ENCODE measurements at regions not wholly inside any gene's neighbourhood (a gene's known extent, or its start where the extent isn't known, plus 50 kb on each side); places are given as distances from the start of the nearest gene placed in this dataset.

DNA sequence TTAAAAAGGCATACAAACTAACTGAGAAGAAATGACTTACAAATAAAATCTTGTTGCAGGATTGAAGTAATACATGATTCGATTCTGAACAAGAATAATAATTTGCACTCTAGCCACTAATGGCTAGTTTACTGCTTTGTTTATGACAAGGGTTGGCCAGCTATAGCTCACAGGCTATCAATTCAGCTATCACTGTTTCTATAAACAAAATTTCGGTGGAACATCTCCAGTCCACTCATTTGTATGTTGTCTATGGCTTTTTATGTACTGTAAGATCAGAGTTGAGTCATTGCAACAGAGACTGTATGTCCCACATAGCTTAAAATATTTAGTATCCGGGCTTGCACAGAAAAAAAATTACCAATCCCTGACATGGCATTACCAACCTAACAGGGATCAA is 543.7 kb upstream of the CNTNAP5 start:
- Histone ChIP-seq H3K9ac (ENCODE audit: low read length) (no peak overlapping the region), H4K20me1 (ENCODE audit: insufficient read depth, low read length) (no peaks in the 10 kb centered on the region), H3K4me1 (ENCODE audit: insufficient read depth, low read length) (no peaks in the 10 kb centered on the region), H3K36me3 (ENCODE audit: insufficient read depth, low read length) (no peaks in the 10 kb centered on the region), H3K4me2 (ENCODE audit: low read length) (no peak overlapping the region), H3K79me2 (ENCODE audit: insufficient read depth, low read length) (no peaks in the 10 kb centered on the region), H3K27ac (ENCODE audit: low read depth, low read length) (no peak overlapping the region), H3K4me3 (ENCODE audit: insufficient read depth, low read depth, low read length) (no peak overlapping the region), H3K9me3 (ENCODE audit: insufficient read depth, low read depth, low read length) (no peaks in the 10 kb centered on the region), H2AFZ (ENCODE audit: low read depth, low read length) (no peak overlapping the region), H3K27me3 (ENCODE audit: insufficient read depth, low read length) (no peaks in the 10 kb centered on the region)
- no peak for DNase-seq (ENCODE audit: low read depth)
- no peaks in the 10 kb centered on the region for H3K36me3 Mint-ChIP-seq (ENCODE audit: low read depth, unreplicated experiment)
- FAIRE-seq = no peak
- H3K9me3 Mint-ChIP-seq (ENCODE audit: unreplicated experiment) = no peaks in the 10 kb centered on the region
- no peaks in the 10 kb centered on the region for H3K27me3 Mint-ChIP-seq (ENCODE audit: low read depth, unreplicated experiment)
- no peak overlapping the region for H3K4me3 Mint-ChIP-seq (ENCODE audit: unreplicated experiment)
- TF ChIP-seq, protein P1, sequence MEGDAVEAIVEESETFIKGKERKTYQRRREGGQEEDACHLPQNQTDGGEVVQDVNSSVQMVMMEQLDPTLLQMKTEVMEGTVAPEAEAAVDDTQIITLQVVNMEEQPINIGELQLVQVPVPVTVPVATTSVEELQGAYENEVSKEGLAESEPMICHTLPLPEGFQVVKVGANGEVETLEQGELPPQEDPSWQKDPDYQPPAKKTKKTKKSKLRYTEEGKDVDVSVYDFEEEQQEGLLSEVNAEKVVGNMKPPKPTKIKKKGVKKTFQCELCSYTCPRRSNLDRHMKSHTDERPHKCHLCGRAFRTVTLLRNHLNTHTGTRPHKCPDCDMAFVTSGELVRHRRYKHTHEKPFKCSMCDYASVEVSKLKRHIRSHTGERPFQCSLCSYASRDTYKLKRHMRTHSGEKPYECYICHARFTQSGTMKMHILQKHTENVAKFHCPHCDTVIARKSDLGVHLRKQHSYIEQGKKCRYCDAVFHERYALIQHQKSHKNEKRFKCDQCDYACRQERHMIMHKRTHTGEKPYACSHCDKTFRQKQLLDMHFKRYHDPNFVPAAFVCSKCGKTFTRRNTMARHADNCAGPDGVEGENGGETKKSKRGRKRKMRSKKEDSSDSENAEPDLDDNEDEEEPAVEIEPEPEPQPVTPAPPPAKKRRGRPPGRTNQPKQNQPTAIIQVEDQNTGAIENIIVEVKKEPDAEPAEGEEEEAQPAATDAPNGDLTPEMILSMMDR (IDR thresholded peaks at IDR 0.05; ENCODE audit: insufficient read depth, low read depth, low read length) = no peak
- no peak for TF ChIP-seq EZH2 (IDR thresholded peaks at IDR 0.05; ENCODE audit: insufficient read depth, low read length)
- no peaks in the 10 kb centered on the region for H3K4me1 Mint-ChIP-seq (ENCODE audit: low read depth, unreplicated experiment)
- no peak overlapping the region for H3K27ac Mint-ChIP-seq (ENCODE audit: unreplicated experiment)

DNA sequence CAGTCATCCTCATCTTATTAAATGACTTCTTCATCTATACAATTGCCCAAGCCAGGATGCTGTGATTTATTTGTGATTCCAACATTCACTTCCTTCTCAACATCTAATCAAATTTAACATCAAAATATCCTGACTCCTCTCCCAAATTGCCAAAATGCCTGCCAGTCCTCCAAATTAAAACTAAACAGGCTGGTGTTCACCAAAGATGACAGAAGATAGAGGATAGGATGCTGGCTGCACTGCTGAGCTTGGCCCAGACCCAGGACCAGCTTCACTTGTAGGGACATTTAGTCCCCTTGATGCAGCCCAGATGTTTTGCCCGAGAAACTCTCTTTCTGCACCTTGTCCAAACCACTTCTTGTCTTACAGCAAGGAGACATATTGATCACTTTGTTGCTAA is 540.0 kb upstream of the CNTNAP5 start:
- Histone ChIP-seq H3K9ac (ENCODE audit: low read length) (no peak overlapping the region), H3K4me2 (ENCODE audit: low read length) (no peak overlapping the region), H3K36me3 (ENCODE audit: insufficient read depth, low read length) (no peaks in the 10 kb centered on the region), H3K4me3 (ENCODE audit: insufficient read depth, low read depth, low read length) (no peak overlapping the region), H3K79me2 (ENCODE audit: insufficient read depth, low read length) (no peaks in the 10 kb centered on the region), H2AFZ (ENCODE audit: low read depth, low read length) (no peak overlapping the region), H3K9me3 (ENCODE audit: insufficient read depth, low read depth, low read length) (no peaks in the 10 kb centered on the region), H3K27me3 (ENCODE audit: insufficient read depth, low read length) (no peaks in the 10 kb centered on the region), H3K4me1 (ENCODE audit: insufficient read depth, low read length) (no peaks in the 10 kb centered on the region), H3K27ac (ENCODE audit: low read depth, low read length) (no peak overlapping the region), H4K20me1 (ENCODE audit: insufficient read depth, low read length) (no peaks in the 10 kb centered on the region)
- H3K36me3 Mint-ChIP-seq (ENCODE audit: low read depth, unreplicated experiment) = no peaks in the 10 kb centered on the region
- FAIRE-seq (no peak), DNase-seq (ENCODE audit: low read depth) (no peak)
- H3K9me3 Mint-ChIP-seq (ENCODE audit: unreplicated experiment) = no peaks in the 10 kb centered on the region
- H3K4me1 Mint-ChIP-seq (ENCODE audit: low read depth, unreplicated experiment) = no peaks in the 10 kb centered on the region
- no peaks in the 10 kb centered on the region for H3K27me3 Mint-ChIP-seq (ENCODE audit: low read depth, unreplicated experiment)
- H3K27ac Mint-ChIP-seq (ENCODE audit: unreplicated experiment) = no peak overlapping the region
- TF ChIP-seq, protein P1 (IDR thresholded peaks at IDR 0.05; ENCODE audit: insufficient read depth, low read depth, low read length) = no peak
- no peak for TF ChIP-seq EZH2 (IDR thresholded peaks at IDR 0.05; ENCODE audit: insufficient read depth, low read length)
- no peak overlapping the region for H3K4me3 Mint-ChIP-seq (ENCODE audit: unreplicated experiment)

DNA sequence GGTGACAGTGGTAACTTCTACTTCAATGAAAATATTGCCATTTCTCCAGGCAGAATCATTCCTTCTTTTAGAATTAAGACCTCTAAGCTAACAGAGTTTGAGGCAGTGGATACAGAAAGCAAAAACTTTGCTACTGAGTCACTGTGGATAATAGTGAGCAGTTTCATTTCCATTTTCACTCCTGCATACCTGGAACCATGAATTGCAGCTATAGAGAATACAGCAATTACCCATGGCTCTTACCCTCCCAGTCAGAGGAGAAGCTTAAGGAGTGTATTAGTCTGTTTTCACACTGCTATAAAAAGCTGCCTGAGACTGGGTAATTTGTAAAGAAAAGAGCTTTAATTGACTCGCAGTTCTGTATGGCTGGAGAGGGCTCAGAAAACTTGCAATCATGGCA is 531.4 kb upstream of the CNTNAP5 start:
- Mint-ChIP-seq H3K4me1 (ENCODE audit: low read depth, unreplicated experiment) (peaks cover 5% of the 10 kb centered on the region), H3K4me3 (ENCODE audit: unreplicated experiment) (no peak overlapping the region), H3K27ac (ENCODE audit: unreplicated experiment) (no peak overlapping the region), H3K36me3 (ENCODE audit: low read depth, unreplicated experiment) (no peaks in the 10 kb centered on the region), H3K9me3 (ENCODE audit: unreplicated experiment) (peaks cover 2% of the 10 kb centered on the region), H3K27me3 (ENCODE audit: low read depth, unreplicated experiment) (no peaks in the 10 kb centered on the region)
- Histone ChIP-seq H3K79me2 (ENCODE audit: insufficient read depth, low read length) (no peaks in the 10 kb centered on the region), H3K9ac (ENCODE audit: low read length) (no peak overlapping the region), H3K9me3 (ENCODE audit: insufficient read depth, low read depth, low read length) (no peaks in the 10 kb centered on the region), H3K36me3 (ENCODE audit: insufficient read depth, low read length) (no peaks in the 10 kb centered on the region), H4K20me1 (ENCODE audit: insufficient read depth, low read length) (no peaks in the 10 kb centered on the region), H3K4me3 (ENCODE audit: insufficient read depth, low read depth, low read length) (no peak overlapping the region), H3K4me2 (ENCODE audit: low read length) (no peak overlapping the region), H3K27ac (ENCODE audit: low read depth, low read length) (no peak overlapping the region), H2AFZ (ENCODE audit: low read depth, low read length) (no peak overlapping the region), H3K27me3 (ENCODE audit: insufficient read depth, low read length) (no peaks in the 10 kb centered on the region), H3K4me1 (ENCODE audit: insufficient read depth, low read length) (no peaks in the 10 kb centered on the region)
- FAIRE-seq (no peak), DNase-seq (ENCODE audit: low read depth) (no peak)
- TF ChIP-seq, protein P1 (IDR thresholded peaks at IDR 0.05; ENCODE audit: insufficient read depth, low read depth, low read length) = no peak
- no peak for TF ChIP-seq EZH2 (IDR thresholded peaks at IDR 0.05; ENCODE audit: insufficient read depth, low read length)
